ENCODE measurements at regions not wholly inside any gene's neighbourhood (a gene's known extent, or its start where the extent isn't known, plus 50 kb on each side); places are given as distances from the start of the nearest gene placed in this dataset.

DNA sequence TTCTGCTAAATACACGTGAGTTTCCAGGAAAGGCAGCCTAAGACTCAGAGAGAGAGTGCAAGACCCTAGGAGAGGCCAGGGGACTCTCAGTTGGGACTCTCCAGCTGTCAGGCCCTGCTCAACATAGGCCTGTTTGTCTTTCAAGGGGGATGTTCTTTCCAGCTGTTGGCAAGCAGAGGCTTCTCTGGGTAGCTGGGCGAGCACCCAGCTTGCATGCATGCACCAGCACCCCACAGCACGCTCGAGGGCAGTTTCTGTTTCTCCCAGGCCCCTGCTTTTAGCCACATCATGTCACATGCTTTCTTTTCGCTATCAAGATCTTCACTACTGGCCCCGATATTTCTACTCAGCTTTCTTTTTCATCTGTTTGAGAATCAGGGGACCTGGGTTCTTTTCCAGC, 479.3 kb upstream of the HS6ST1 start:
- TF ChIP-seq, protein P1, sequence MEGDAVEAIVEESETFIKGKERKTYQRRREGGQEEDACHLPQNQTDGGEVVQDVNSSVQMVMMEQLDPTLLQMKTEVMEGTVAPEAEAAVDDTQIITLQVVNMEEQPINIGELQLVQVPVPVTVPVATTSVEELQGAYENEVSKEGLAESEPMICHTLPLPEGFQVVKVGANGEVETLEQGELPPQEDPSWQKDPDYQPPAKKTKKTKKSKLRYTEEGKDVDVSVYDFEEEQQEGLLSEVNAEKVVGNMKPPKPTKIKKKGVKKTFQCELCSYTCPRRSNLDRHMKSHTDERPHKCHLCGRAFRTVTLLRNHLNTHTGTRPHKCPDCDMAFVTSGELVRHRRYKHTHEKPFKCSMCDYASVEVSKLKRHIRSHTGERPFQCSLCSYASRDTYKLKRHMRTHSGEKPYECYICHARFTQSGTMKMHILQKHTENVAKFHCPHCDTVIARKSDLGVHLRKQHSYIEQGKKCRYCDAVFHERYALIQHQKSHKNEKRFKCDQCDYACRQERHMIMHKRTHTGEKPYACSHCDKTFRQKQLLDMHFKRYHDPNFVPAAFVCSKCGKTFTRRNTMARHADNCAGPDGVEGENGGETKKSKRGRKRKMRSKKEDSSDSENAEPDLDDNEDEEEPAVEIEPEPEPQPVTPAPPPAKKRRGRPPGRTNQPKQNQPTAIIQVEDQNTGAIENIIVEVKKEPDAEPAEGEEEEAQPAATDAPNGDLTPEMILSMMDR (IDR thresholded peaks at IDR 0.05) = no peak
- no peak for TF ChIP-seq POLR2A (IDR thresholded peaks at IDR 0.05)

Measured in lower leg skin (tissue), 3 donors.